VCaP (cell line): ENCODE measurements at regions not wholly inside any gene's neighbourhood (a gene's known extent, or its start where the extent isn't known, plus 50 kb on each side); places are given as distances from the start of the nearest gene placed in this dataset.

Experiments used
- H3K27ac ChIP-seq: fragments of 450-650 bp; 2 replicates; pipeline ENCODE4 v1.5.1; 2017
- CTCF ChIP-seq: fragments of 450-650 bp; conservative IDR thresholded peaks from 2 replicates; pipeline ENCODE4 v1.5.1; 2017; ENCODE audit warnings: mild to moderate bottlenecking, moderate library complexity

- TF ChIP-seq CTCF: no peak
- no peak overlapping the region for H3K27ac ChIP-seq
Observed at GRCh38 chr4:181550381-181550780, 692.8 kb upstream of the TENM3 start.

- H3K27ac ChIP-seq: no peak overlapping the region
- TF ChIP-seq CTCF: no peak
Observed at GRCh38 chr4:181559637-181560036, 683.6 kb upstream of the TENM3 start.

GRCh38 chr4:181562399-181562798 lies 680.8 kb upstream of the TENM3 start:
- no peak overlapping the region for H3K27ac ChIP-seq
- no peak for TF ChIP-seq CTCF

- TF ChIP-seq CTCF: no peak
- no peak overlapping the region for H3K27ac ChIP-seq
Observed at GRCh38 chr4:181564625-181565024, 678.6 kb upstream of the TENM3 start.

- H3K27ac ChIP-seq: no peak overlapping the region
- TF ChIP-seq CTCF: no peak
Observed at GRCh38 chr4:181566490-181566889, 676.7 kb upstream of the TENM3 start.

- peak; percentile 83 for TF ChIP-seq CTCF
- no peak overlapping the region for H3K27ac ChIP-seq
Observed at GRCh38 chr4:181569553-181569952, 673.6 kb upstream of the TENM3 start.

GRCh38 chr4:181578911-181579310 lies 664.3 kb upstream of the TENM3 start:
- no peak overlapping the region for H3K27ac ChIP-seq
- TF ChIP-seq CTCF: no peak

GRCh38 chr4:181579486-181579885 lies 663.7 kb upstream of the TENM3 start:
- no peak overlapping the region for H3K27ac ChIP-seq
- TF ChIP-seq CTCF: no peak
